ENCODE measurements at regions not wholly inside any gene's neighbourhood (a gene's known extent, or its start where the extent isn't known, plus 50 kb on each side); places are given as distances from the start of the nearest gene placed in this dataset.
A peak's percentile ranks its signal among the peaks of the same experiment; 100 is the strongest.

- no peak for DNase-seq
These were observed 101.6 kb upstream of the TEX51 start for GRCh38 chr2:126796931-126797621.

DNA sequence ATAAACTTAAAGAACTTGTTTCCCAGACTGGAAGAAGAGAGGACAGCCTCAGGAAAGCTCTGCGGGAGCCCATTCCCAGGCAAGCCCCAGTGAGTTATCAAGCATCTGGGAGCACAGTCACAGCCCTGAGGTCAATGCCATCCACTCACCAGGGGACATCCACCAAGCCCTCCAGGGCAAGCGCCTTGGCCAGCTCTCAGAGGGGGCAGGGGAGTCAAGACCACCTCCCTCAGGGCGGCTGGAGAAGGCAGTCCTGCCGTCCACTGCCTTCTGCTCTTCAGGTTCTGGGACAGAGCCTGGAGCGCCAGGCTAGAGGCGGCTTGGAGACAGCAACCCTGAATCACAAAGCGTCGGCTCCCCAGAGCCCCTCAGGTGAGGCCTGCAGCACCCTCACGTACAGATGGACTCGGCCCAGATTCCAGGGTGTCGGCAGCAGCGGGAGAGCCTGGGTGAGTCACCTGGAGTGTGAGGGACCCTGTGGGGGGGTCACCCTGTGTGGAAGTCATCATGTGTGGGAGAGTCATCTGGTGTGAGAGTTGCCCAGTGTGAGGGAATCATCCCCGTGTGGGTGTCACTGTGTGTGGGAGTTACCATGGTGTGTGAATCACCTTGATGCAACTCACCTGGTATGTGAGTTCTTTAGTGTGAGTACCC, 100.9 kb upstream of the TEX51 start:
- DNase-seq, result no peak

GRCh38 chr2:126798276-126799140, 100.2 kb upstream of the TEX51 start:
- no peak for DNase-seq

GRCh38 chr2:126799301-126799700, 99.4 kb upstream of the TEX51 start:
- DNase-seq, result no peak

GRCh38 chr2:126801473-126801872, 97.2 kb upstream of the TEX51 start:
- no peak for DNase-seq

GRCh38 chr2:126802316-126802715, 96.4 kb upstream of the TEX51 start:
- no peak for DNase-seq

- no peak for DNase-seq
These were observed 95.8 kb upstream of the TEX51 start for GRCh38 chr2:126802774-126803433.

DNA sequence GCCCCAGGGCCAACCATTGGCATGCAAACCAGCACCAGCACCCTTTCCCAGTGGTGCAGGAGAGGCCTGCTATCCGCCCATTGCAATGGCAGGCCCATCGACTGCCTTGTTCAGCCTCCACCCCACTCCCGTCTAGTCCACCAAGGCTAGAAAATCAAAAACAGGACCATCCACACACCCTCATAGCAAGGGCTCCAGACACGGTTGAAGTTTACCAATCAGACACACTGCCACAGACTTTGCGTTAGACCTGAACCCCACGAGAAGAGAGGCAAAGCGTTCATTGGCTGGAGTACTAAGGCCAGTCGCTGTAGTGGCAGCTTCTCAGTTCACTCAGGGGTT, 95.3 kb upstream of the TEX51 start:
- DNase-seq, result no peak

DNA sequence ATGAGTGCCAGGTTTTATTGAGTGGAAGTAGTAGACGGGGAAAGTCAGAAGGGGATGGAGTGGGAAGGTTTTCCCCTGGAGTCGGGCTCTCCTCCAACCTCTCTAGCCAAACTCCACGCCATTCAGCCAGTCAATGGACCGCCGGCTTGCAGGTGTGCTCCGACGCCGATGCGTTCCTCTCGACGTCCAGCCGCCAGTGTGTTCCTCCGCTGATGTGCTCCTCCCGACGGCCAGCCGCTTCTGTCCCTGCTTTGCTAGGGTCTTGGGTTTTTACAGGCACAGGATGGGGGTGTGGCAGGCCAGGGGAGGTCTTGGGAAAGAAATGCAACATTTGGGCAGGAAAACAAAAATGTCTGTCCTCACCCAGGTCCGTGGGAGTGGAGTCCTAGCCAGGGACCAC, 94.3 kb upstream of the TEX51 start:
- no peak for DNase-seq

GRCh38 chr2:126808929-126809328, 89.8 kb upstream of the TEX51 start:
- peak; percentile 9 for DNase-seq

DNA sequence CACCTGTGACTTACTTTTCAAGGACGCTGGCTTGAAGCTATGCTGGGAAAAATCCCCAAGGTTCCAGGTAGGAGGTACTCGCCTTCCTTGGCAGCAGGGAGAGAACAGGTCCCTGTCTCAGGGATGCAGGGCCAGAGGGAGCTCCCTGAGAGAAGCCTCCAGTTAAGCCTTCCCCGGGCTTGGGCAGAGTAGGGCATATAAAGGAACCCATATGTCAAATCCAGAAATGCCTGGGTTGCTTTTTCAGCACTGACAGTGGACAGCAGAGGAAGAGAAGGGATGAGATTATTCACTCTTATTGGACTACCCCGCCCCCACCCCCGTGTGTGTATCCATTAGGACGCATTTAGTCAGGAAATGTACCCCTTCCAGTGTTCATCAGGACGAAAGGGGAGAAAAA, 89.3 kb upstream of the TEX51 start:
- peak; percentile 20 for DNase-seq

GRCh38 chr2:126810001-126810400, 88.7 kb upstream of the TEX51 start:
- no peak for DNase-seq

DNA sequence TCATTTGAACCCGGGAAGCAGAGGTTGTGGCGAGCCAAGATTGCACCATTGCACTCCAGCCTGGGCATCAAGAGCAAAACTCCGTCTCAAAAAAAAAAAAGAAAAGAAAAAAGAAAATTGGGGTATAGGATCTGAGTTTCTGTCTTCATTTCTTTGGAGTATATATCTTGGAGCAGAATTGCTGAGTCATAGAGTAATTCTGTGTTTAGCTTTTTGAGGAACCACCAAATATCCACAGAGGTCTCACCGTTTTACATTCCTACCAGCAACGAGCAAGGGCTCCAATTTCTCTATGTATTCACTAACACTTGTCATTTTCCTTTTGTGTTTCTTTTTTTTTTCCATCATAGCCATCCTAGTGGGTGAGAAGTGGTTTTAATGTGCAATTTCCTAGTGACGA, 87.6 kb upstream of the TEX51 start:
- no peak for DNase-seq

GRCh38 chr2:126817172-126817571, 81.5 kb upstream of the TEX51 start:
- DNase-seq, result no peak

DNA sequence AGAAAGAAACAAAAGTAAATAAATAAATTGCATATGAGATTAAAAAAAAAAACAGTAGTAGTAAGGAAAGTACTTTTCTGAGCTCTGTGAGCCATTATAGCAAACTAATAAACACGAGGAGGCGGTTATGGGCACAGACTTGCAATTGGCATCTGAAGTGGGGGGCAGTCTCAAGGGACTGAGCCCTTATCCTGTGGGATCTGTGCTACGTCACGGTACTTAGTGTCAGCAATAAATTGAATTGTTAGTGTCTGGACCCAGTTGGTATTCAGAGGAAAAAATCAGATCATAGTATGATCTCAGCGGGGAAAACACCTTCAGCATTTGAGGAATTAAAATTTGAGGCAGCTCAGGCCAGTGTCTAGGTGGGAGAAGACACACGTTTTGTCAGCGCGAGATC, 76.6 kb upstream of the TEX51 start:
- no peak for DNase-seq

- DNase-seq, result no peak
These were observed 75.8 kb upstream of the TEX51 start for GRCh38 chr2:126822921-126823320.

DNA sequence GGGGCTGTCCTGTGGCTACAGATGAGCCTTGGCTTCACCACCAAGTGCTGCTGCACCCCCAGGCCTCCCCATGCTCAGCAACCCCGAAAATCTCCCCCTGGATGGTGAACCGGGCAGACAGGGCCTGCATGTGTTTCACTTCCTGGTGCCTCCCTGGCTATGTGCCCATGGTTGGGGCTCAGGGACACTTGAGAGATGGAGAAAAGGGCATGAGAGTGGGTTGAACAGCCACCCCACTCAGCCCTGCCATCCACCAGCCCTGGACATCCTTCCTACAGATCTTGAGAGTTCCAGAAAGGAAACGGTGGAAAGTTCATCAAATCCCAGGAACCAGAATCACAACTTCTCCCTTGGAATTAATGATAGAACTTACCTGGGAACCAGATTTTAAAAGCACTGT, 74.7 kb upstream of the TEX51 start:
- DNase-seq, result no peak

DNA sequence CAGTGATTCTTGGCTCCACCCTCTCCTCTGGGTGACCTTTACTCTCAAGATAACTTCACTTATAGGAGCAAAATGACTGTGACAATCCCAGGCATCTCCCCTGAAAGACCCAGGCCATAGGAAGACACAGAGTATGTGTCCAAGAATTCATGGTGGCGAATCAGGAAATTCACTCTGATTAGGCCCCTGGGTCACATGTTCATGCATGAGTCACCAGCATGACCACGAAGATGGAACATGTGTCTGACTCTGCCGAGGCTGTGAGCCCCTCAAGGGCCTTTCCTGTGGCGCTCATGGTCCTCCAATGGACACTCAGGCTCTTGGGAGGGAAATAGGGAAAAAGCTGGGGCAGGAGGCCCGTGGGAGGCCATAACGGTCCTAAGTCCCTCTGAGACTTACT, 74.0 kb upstream of the TEX51 start:
- DNase-seq, result no peak

- DNase-seq, result no peak
These were observed 73.4 kb upstream of the TEX51 start for GRCh38 chr2:126825316-126825715.

GRCh38 chr2:126826491-126826890, 72.2 kb upstream of the TEX51 start:
- no peak for DNase-seq

- no peak for DNase-seq
These were observed 71.3 kb upstream of the TEX51 start for GRCh38 chr2:126827371-126827770.

GRCh38 chr2:126828051-126828450, 70.6 kb upstream of the TEX51 start:
- DNase-seq, result no peak

GRCh38 chr2:126828491-126828890, 70.2 kb upstream of the TEX51 start:
- no peak for DNase-seq

Measured in eye (tissue), 1 donor.